AG04449 (cell line): ENCODE measurements at regions not wholly inside any gene's neighbourhood (a gene's known extent, or its start where the extent isn't known, plus 50 kb on each side); places are given as distances from the start of the nearest gene placed in this dataset.

Experiments used
- CTCF ChIA-PET: fragments of 350-600 bp; formaldehyde crosslinking; extraction: SDS; loops from one replicate; lab custom pipeline; 2021; ENCODE audit warnings: antibody characterized with exemption; lab: Yijun Ruan, JAX
- POLR2A ChIA-PET: fragments of 400-600, 350-600 bp; formaldehyde crosslinking; extraction: SDS; loops from one replicate; lab custom pipeline; 2020; ENCODE audit warnings: antibody characterized with exemption, inconsistent platforms; lab: Yijun Ruan, JAX
- DNase-seq: peaks from one replicate; pipeline ENCODE4 v3.0.0-alpha.2; 2010; ENCODE audit warnings: low read depth, low spot score
- H3K4me3 ChIP-seq: 2 replicates; pipeline ENCODE4 v1.5.1; 2011; ENCODE audit warnings: low read depth, mild to moderate bottlenecking, control low read depth, low read length
- CTCF ChIP-seq: IDR thresholded peaks from one replicate; pipeline ENCODE4 v1.5.1; 2011; ENCODE audit warnings: mild to moderate bottlenecking, moderate library complexity, low read length, control low read depth, inconsistent platforms; ENCODE audit not compliant: insufficient read depth; ENCODE audit errors: missing control alignments

GRCh38 chr21:24280596-24280995 is 1326.7 kb downstream of the MRPL39 start:
- TF ChIP-seq CTCF: no peak
- H3K4me3 ChIP-seq: no peak overlapping the region
- no peak for DNase-seq
- ChIA-PET POLR2A (no interaction called here), CTCF (interaction anchor here (1.4 kb wide), 1 partner anchor 41 kb away, joined by 3 read pairs; no protein-coding TSS in a partner anchor)

DNA sequence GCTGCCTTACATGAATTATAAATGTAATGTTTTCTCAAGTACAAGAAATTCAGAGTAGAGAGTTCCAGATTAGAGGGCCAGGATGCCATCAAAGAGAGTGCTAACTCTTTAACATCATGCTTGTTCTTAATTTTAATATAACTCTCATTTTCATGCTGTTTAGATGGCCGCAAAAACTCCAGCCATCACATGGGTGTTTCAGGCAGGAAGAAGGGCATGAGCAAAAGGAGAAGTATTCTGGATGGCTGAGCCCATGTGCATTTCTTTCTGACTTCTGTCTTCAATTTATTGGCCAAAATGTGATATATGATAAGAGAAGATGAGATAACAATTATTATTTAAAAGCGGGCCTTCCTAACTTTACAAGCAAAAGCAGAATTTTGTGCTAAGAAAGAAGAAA is 1328.6 kb downstream of the MRPL39 start:
- no peak for DNase-seq
- no peak for TF ChIP-seq CTCF
- ChIA-PET POLR2A (no interaction called here), CTCF (no interaction called here)
- H3K4me3 ChIP-seq: no peak overlapping the region

DNA sequence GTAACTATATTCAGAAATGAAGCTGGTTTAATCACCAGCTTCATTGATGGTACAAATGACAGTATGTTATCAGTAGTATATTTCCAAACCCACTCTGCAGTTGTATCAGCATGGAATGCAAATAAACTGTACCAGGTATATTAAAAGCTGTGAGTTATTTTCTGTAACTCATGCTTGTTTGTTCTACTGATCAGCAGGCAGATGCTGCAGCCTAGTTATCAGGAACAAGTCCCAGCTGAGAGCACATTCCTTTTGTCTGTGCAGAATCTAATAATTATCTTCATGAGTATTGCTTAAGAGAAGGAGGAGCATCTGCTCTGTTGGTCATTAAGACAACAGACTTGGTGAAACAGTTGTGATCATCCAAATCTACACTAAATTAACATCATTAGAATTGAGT is 1331.1 kb downstream of the MRPL39 start:
- ChIA-PET POLR2A (no interaction called here), CTCF (no interaction called here)
- DNase-seq: peak; percentile 10
- TF ChIP-seq CTCF: no peak
- H3K4me3 ChIP-seq: no peak overlapping the region

GRCh38 chr21:24275616-24276015 is 1331.7 kb downstream of the MRPL39 start:
- no peak overlapping the region for H3K4me3 ChIP-seq
- no peak for DNase-seq
- no peak for TF ChIP-seq CTCF
- POLR2A ChIA-PET: no interaction called here
- CTCF ChIA-PET: no interaction called here

DNA sequence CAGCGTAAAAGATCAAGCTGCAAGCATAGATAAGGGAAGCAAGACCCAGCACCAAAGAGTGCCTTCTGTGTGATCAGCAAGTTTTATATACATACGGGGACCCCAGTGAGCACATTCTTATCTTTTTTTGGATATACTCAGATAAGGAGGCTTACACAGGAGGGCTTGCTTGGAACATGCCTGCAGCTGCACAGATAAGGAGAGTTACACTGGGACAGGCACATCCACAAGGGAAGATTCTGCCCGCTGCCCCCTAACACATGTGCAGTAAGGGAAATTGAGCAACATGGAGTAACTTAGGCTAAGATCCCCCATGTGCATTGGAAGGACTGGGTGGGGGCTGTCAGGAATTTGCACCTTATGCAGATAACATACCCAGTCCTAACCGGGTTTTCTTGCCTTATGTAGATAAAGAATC is 1334.8 kb downstream of the MRPL39 start:
- TF ChIP-seq CTCF: no peak
- DNase-seq: no peak

DNA sequence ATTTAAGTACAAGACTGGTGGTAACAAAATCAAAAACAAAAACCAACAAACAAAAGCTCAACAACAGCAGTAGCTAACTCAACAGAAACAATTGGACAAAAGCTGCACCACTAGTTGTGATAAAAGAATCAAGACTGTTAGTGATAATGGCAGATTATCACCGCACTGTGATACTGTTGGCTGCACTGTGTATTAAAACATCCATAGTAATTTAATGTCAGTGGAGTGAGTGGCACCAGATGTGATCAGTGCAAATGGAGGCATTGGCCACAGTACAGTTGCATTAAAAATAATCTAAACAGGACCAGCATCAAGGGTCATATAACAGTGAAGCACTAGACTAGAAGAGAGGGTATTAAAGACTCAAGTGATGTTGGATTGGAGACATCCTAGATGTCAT is 1341.3 kb downstream of the MRPL39 start:
- H3K4me3 ChIP-seq: no peak overlapping the region
- CTCF ChIA-PET: no interaction called here
- TF ChIP-seq CTCF: no peak
- no peak for DNase-seq
- POLR2A ChIA-PET: no interaction called here

More for the DNA sequence above, 1334.8 kb downstream of the MRPL39 start:
- no peak overlapping the region for H3K4me3 ChIP-seq
- ChIA-PET POLR2A (no interaction called here), CTCF (no interaction called here)
